GM19328 (cell line): ENCODE measurements at regions not wholly inside any gene's neighbourhood (a gene's known extent, or its start where the extent isn't known, plus 50 kb on each side); places are given as distances from the start of the nearest gene placed in this dataset.
"Not testable (repeated sequence)": the region's sequence is repeated elsewhere in the genome, so short reads cannot be mapped to it uniquely, and the experiment has no call there.

Experiments used
- ATAC-seq: cut with Tn5 transposase; IDR thresholded peaks from one replicate; pipeline ENCODE4 v1.9.1; 2021; ENCODE audit warnings: mild to moderate bottlenecking, moderate library complexity; ENCODE audit not compliant: unreplicated experiment

- ATAC-seq: not testable (repeated sequence)
Measured at GRCh38 chr6:67686225-67686624, 948.9 kb upstream of the ADGRB3 start.

GRCh38 chr6:67683960-67684359 lies 951.1 kb upstream of the ADGRB3 start:
- no peak for ATAC-seq

- no peak for ATAC-seq
Measured at GRCh38 chr6:67680297-67680932, 954.7 kb upstream of the ADGRB3 start.

GRCh38 chr6:67679566-67680296 lies 955.4 kb upstream of the ADGRB3 start:
- no peak for ATAC-seq

GRCh38 chr6:67676892-67677291 lies 958.2 kb upstream of the ADGRB3 start:
- ATAC-seq: no peak

GRCh38 chr6:67667637-67668422 lies 967.3 kb upstream of the ADGRB3 start:
- no peak for ATAC-seq

GRCh38 chr6:67666177-67666964 lies 968.7 kb upstream of the ADGRB3 start:
- no peak for ATAC-seq

GRCh38 chr6:67664942-67665341 lies 970.1 kb upstream of the ADGRB3 start:
- ATAC-seq: no peak

- no peak for ATAC-seq
Measured at GRCh38 chr6:67663105-67663895, 971.8 kb upstream of the ADGRB3 start.

GRCh38 chr6:67653561-67653960 lies 981.5 kb upstream of the ADGRB3 start:
- no peak for ATAC-seq

- no peak for ATAC-seq
Measured at GRCh38 chr6:67646550-67646949, 988.5 kb upstream of the ADGRB3 start.

GRCh38 chr6:67643281-67643680 lies 991.8 kb upstream of the ADGRB3 start:
- ATAC-seq: no peak

GRCh38 chr6:67642582-67642981 lies 992.5 kb upstream of the ADGRB3 start:
- no peak for ATAC-seq

- no peak for ATAC-seq
Measured at GRCh38 chr6:67640484-67640883, 994.6 kb upstream of the ADGRB3 start.

GRCh38 chr6:67639161-67639560 lies 995.9 kb upstream of the ADGRB3 start:
- no peak for ATAC-seq

GRCh38 chr6:67634199-67634598 lies 1000.9 kb upstream of the ADGRB3 start:
- no peak for ATAC-seq

GRCh38 chr6:67633058-67633457 lies 1002.0 kb upstream of the ADGRB3 start:
- no peak for ATAC-seq

GRCh38 chr6:67630146-67630545 lies 1004.9 kb upstream of the ADGRB3 start:
- ATAC-seq: no peak

- no peak for ATAC-seq
Measured at GRCh38 chr6:67629258-67629657, 1005.8 kb upstream of the ADGRB3 start.

- ATAC-seq: no peak
Measured at GRCh38 chr6:67615796-67616195, 1019.3 kb upstream of the ADGRB3 start.
